Cerebellar cortex (tissue), 1 donor: ENCODE measurements at regions not wholly inside any gene's neighbourhood (a gene's known extent, or its start where the extent isn't known, plus 50 kb on each side); places are given as distances from the start of the nearest gene placed in this dataset.
A peak's percentile ranks its signal among the peaks of the same experiment; 100 is the strongest.

Experiments
- DNase-seq: peaks from one replicate; pipeline ENCODE4 v3.0.0-alpha.2; 2015; ENCODE audit warnings: low spot score

DNA sequence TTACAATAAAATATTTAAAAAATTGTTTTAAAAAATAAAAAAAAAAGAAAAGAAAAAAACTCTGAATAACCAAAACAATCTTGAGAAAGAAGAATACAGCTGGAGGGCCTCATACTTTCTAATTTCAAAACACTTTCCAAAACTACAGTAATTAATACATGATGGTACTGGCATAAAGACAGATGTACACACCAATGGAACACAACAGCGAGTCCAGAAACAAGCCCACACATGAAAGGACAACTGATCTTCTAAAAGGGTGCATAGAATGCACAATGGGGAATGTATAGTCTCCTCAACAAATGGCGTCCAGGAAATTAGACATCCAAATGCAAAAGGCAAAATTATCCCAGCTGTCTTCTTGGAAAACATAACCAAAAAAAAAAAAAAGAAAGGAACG, 99.6 kb downstream of the LURAP1L start:
- DNase-seq, result no peak

DNA sequence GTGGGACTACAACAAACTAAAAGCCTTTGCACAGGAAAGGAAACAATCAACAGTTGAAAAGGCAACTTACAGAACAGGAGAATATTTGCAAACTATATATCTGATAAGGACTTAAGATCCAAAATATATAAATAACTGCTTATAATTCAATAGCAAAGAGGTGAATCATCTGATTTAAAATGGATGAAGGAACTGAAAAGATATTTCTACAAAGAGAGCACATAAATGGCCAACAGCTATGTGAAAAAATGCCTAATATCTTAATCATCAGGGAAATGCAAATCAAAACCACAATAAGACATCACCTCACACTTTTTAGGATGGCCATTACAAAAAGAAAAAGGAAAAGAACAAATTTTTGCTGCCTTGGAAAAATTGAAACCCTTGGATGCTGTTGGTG, 100.4 kb downstream of the LURAP1L start:
- DNase-seq, result no peak

GRCh38 chr9:12876872-12877271, 102.1 kb downstream of the LURAP1L start:
- no peak for DNase-seq

DNA sequence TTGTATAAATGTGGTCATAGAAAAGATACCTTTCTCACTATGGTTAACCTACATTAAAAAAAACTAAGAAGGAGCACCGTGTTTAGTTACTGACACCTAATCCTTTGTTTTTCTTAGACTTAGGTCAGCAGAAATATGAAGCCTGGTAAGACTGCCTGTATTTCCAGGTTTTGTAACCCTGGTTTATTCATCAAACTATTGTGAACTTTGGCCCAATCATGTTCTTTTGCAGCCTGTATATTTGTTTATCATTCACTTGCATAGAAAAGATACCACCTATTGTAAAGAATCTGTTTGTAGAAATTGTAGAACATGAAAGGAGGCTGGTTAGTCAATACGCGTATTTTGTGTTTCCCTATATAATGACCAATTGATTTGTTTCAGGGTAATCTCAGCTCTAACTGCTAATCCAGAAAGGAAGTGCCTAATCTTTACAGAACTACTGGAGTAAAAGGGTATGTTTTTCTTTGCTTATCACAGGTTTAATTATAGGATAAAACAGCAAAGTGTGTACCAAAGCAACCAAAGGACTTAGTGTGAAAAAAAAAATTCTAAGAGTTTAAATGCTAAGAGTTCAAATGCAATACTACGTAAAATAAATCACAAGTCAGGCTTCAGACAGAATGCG, 103.6 kb downstream of the LURAP1L start:
- no peak for DNase-seq

DNA sequence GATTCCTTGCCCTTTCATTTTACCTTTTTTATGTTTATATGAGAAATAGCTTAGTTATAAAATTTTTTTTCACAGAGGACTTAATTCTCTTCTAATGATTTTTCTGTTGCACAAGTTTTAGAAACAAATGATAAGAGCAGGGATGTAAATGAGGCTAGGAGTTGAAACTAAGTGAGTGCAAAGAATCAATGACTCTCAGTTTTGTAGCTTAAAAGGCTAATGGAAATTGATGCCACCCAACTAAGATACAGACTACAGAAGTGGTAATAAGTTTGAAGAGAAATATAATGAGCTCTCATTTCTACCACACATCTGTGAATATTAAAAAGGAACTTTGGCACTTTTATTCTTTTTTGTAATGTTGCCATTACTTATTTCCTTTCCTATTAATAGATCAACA, 105.1 kb downstream of the LURAP1L start:
- DNase-seq, result no peak

DNA sequence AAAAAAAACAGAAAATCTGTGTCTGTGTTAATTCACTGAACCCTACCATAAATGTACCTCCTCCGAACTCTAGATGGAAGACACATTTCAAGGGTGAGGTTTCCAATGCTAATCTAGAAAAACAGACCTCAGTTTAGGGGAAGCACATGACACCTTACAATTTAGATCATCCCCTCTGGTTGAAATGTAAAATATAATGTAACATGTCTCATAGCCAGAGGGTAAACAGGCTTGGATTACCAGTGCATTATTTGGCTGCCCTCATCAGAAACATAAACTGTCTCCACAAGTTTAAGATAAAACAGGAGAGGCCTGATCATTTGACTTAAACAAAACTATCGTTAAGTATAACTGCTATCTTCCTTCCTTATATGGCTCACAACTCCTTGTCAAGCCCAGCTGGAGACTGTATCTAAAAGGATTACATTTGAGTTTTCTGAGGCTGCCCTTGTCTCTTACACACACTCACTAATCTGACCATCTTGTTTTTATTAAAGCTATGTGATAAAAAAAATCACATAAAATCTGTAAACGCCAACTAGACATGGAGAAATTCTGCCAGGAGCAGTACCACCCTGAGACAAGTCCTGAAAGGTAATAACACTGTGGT, 105.7 kb downstream of the LURAP1L start:
- DNase-seq, result no peak

GRCh38 chr9:12882430-12882829, 107.6 kb downstream of the LURAP1L start:
- no peak for DNase-seq

DNA sequence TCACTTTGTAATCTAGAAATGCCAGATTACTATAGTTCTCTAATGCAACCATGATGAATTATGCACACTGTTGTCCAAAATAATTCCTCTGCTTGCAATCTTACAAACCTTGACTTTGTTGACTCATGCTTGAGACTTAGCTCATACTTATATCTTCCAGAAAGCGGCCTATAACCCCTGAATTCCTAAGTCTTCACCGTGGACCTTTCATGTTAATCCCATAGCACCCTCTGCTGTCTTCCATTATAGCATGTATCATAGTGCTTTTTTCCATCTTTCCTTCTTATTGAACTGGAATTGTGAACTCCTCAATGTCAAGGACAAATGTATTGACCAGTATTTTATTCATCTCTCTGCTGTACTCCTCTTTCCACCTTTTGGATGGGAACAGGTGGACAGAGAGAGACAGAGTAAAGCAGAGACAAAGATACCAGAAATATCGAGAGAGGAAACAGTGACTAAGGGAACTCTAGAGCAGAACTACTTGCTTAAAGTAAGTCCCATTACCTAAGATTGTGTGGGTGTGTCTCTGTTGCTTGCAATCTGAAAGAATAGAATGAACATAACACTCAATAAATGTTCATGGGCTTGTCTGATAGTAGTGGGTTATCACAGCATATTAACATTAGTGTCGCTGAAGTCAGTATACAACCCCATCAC, 110.0 kb downstream of the LURAP1L start:
- peak; percentile 74 for DNase-seq

DNA sequence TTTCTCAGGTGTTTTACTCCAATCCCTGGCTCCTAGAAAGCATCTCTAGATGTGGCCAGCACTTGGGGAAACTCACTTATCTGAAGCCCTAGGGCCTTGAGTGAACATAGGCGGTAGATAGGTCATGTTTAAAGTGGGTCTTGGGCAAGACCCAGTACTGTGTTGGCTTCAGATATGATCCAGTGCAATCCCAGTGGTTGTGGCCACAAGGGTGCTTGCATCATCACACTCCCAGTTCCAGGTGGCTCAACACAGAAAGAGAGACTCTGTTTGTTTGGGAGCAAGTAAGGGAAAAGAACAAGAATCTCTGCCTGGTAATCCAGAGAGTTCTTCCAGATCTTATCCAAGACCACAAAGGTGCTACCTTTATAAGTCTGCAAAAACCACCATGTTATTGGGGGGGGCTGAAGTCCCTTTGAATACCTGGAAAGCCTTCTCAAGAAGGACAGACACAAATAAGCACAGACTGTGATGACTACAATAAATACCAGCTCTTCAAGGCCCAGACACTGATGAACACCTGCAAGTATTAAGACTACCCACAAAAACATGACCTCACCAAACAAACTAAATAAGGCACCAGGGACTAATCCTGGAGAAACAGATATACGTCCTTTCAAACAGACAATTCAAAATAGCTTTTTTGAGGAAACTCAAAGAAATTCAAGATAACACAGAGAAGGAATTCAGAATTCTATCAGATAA, 114.7 kb downstream of the LURAP1L start:
- DNase-seq, result no peak

DNA sequence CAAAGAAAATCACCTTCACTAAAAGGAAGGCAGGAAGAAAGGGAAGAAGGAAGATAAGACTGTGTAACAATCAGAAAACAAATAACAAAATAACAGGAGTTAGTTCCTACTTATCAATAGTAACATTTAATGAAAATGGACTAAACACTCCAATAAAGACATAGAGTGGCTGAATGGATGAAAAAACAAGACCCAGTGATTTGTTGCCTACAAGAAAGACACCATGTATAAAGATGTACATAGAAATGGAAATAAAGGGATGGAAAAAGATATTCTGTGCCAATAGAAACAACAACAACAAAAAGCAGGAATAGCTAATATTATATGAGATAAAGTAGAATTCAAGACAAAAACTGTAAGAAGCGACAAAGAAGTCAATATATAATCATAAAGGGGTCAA, 116.8 kb downstream of the LURAP1L start:
- DNase-seq, result no peak

- DNase-seq, result no peak
Measured at GRCh38 chr9:12903316-12903715, 128.5 kb downstream of the LURAP1L start.

- no peak for DNase-seq
Measured at GRCh38 chr9:12904261-12905000, 129.6 kb downstream of the LURAP1L start.

DNA sequence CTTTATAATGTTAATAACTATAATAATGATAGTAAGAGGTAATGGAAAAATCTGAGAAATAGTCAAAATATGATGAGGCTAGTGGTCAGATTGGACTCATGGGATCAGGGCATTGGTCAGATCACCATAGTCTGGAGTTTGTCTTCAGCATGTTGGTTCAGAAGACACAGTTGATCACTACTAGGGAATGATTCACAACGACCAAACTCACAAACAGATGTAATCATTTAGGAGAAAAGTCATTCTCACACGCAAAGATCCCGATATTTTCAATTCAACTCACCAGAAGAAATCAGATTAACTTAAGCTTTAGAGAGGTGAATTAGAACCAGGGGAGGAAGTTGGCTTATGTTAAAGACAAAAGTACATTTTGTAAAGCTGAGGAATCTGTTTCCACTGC, 131.8 kb downstream of the LURAP1L start:
- no peak for DNase-seq

- no peak for DNase-seq
Measured at GRCh38 chr9:12908895-12909294, 134.1 kb downstream of the LURAP1L start.

DNA sequence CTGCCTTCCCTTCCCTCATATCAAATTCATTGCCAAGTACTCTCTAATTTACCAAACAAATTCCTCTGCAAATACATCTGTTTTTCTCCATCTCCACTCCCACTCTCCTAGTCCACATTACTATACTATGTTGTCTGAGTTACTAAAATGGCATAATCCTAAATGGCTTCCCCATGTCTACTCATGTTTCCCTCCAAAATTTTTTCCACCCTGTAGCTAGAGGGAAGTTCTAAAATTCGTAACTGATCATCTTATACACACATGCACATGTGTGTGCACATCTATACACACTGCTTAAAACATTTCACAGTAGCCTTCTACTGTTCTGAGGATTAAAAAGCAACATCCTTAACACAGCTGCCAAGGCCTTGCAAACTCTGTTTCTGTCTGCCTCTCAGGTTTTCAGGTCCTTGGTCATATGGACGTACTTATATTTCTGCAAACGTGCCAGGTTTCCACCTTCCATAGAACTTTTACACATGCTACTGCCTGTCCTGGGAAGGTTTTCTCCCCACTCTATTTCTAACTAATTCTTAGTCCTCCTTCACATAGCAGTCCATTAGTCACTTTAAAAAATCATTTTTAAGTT, 140.6 kb downstream of the LURAP1L start:
- no peak for DNase-seq

DNA sequence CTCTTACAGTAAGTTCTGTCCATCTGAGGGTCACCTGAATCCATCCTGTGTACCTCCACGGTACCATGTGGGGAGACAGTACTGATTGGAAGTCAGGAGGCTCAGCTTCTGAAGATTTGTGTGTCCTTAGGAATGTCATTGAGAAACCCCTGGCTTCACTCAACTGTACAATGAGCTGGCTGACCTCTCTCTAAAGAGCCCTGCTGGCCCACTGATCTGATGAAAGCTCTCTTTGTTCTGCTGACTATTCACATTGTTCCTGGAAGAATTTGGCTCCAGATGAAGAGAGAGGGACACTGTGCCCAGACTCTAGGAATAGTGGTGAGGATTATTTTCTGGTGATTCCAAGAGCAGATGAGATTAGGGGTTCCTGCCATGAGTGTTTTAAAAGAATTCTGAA, 141.2 kb downstream of the LURAP1L start:
- DNase-seq, result no peak

DNA sequence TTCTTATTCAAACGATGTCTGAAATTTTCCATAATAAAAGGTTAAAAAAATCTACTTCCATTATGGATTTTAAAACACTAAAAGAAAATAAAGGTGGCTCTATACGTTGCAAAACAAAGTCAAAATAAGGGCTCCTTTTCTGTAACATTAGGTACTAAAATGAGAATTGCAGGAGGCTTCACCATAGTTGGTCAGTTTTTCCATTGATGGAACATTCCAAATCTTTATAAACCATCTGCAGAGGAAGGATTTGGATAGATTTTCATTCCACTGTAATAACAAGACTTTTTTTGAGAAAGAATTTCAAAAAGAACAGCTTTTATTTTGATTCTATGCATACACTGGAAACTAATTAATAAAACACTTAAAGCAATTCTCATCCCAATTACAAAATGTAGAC, 145.6 kb downstream of the LURAP1L start:
- DNase-seq, result no peak

DNA sequence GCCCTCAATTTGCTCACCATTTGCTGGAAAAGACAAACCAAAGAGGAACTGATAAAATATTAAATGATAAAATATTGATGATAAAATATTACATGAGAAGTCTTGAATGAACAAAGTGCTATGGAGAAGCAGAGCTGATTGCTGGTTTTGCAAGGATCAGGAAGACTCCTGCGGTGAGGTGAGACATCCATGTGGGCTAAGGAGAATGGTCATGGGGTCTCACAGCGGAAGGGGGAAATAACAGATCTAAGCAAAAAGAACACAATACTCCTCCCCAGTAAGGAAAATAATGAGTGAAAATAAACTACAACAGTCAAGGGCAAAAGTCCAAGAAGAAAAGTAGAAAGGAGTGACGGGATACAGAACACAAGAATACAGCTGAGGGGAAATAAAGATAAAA, 146.8 kb downstream of the LURAP1L start:
- no peak for DNase-seq

DNA sequence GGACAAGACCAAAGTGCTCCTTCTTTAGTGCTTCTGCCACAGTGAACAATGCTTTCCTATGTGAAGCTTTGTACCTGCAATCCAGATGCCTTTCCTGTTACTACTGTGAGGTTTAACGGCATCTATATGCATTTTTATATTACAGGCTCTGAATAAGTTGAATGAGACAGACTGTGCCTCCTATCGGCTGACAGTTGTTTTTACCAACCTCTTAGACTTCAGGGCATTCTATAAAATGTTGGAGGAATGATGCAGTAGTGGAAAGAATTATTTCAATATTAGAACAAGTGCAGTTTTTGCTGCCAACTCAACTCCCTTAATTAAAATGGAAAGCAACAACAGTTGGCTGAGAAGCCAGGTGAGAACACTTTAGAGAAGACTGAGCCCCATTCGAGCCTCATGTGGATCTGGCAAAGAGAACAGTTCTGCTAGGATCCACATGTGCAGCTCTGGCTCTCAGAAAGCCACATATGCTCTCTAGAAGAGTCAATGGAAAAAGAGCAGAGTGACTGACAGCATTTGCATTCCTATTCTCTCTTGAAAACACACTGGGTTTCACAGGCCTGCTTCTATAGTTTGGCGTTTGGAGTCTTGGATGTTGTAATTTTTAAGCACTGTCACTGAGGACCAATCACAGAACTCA, 147.5 kb downstream of the LURAP1L start:
- DNase-seq, result no peak

DNA sequence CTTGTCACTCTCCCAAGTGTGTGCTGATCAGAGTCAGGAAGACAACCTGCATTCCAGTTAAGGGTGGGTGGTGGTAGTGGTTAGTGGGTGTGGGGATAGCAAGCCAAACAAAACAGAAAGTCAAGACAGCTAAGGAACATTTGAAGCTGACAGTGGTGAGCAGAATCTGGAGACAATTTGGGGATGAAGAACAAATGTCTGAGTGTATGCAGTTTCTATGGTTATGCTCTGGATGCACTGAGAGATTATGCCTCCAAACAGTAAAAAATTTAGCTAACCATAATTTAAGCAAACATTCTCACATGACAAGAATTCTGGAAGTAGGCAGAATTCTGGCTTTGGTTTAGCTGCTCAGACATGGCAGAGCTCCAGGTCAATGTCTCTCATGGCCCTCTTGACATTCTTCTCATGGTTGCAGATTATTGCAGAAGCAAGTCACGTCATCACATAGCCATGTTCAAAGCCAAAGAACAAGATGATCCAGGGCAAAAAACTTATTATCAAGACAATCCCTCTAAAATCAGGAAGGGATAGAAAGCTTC, 148.7 kb downstream of the LURAP1L start:
- DNase-seq, result no peak

- DNase-seq, result no peak
Measured at GRCh38 chr9:12930906-12931305, 156.1 kb downstream of the LURAP1L start.
